ENCODE measurements at regions not wholly inside any gene's neighbourhood (a gene's known extent, or its start where the extent isn't known, plus 50 kb on each side); places are given as distances from the start of the nearest gene placed in this dataset.
"Not testable (repeated sequence)": the region's sequence is repeated elsewhere in the genome, so short reads cannot be mapped to it uniquely, and the experiment has no call there.

DNA sequence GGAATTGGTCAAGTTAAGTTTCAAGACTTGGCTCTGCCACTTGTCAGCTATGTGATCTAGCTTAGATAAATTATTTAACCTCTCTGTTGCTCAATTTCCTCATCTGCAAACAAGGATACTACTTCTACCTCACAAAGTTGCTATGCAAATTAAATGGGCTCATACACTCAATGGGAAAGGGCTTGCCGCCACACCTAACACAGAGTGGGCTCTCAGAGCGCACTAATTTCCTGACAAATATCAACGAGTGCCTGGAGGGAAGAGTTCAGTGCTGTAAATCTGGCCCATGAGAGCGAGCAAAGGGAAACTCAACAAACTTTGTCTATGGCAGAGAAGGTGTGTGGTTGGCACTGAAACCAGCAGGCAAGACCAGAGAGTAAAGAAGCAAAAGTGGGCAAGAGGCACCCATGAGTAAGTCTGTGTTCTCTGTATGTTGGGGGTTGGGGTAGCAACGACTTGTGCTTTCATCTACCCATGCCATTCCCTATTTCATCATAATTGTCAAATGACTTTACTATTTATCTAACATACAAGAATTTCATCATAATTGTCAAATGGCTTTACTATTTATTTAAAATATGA, 60.7 kb upstream of the PHF21A start:
- DNase-seq = no peak

DNA sequence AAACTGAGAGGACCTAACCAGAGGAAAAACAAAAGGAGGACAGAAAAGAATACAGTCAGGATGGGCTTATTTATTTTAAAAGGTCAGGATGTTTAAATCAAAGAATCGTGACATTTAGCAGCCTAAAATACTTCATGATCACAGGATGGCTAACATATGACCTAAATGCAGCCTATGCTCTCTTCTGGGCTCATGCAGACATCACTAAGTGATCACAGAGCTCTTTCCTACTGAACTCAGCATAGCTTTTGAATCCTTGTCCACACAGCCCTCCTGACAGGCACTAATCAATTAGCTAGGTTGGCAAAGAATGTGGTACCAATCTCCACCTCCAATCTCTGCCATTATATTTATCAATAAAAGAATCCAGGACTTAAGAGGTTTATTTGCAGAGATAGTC, 60.1 kb upstream of the PHF21A start:
- no peak for DNase-seq

DNA sequence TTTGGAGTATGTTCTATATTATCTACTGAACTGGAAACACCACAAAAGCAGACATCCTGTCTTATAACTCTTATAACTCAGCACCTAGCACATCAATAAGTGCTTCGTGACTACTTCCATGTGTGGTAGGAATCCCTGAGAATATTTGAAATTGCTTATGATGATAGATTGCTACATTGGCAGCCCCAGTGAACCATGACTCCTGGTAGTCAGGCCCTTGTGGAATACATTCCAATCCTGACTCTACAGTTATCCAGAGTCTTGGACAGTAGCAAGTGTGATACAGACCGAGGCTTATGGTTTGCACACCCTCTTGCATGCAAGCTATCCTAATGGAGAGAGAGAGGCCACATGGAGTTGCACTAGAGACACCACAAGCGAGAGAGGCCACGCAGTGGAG, 59.5 kb upstream of the PHF21A start:
- no peak for DNase-seq

DNA sequence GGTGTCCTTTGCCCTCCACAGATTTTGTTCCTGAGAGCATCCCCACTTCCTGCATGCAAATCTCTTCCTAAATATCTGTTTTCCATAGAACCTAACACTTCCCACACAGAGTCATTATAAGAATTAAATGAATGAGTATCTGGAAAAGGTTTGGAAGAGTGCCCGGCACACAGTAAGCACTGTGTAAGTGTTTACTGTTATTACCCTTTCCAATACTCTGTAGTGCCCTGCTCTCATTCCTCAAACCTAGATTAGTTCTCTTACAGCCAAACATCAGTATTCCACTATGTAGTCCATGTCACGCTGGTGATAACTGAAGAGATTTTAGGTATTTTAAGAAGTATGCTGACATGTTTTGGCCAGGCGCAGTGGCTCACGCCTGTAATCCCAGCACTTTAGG, 57.3 kb upstream of the PHF21A start:
- DNase-seq = no peak

DNA sequence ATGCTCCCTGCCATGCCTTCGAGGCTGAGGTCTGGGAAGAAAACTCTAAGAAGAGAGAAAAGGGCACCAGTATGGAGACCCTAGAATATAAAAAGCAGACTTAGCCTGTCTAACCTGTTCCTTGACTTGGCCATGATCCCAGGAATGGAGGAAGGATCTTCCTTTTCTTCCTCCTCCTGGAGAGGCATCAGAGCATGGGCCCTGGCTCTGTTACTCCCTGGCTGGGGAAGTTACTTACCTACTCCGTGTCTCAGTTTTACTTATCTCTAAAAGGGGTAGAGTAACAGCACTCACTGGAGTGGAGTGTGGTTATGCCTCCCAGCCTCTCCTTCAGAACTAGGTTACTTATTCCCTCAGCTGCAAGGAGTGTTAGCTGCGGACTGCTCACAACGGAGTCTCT, 55.2 kb upstream of the PHF21A start:
- DNase-seq = no peak

DNA sequence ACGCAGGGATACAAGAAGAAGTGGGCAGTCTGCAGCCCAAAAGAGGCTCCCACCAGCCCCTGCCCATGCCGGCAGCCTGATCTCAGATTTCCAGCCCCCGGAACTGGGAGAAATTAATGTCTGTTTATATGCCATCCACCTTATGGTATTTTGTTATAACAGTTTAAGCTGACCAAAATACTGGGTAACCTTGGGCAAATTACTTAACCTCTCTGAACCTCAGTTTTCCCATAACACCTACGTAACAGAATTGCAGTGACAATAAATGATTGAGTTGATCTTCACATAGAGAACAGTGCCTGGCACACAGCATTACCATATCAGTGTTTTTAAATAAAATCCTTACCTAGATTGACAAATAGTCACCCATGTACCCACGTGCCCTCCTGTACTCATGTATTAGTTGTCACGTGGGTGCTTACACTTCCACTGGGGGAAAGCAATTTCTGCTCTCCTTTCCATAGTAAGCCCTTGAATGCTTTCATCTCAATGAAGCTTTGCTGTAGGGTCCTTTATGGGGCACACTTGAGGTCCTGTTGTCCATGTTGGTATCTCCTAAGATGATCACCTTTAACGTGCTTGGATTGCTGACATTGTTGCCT, 54.2 kb upstream of the PHF21A start:
- no peak for DNase-seq

DNA sequence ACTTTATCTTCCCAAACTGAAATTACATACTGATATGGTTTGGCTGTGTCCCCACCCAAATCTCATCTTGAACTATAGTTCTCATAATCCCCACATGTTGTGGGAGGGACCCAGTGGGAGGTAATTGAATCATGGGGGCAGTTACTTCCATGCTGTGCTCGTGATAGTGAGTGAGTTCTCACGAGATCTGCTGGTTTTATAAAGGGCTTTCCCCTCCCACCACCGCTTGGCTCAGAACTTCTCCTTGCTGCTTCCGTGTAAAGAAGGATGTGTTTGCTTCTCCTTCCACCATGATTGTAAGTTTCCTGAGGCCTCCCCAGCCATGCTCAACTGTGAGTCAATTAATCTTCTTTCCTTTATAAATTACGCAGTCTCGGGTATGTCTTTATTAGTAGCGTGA, 50.4 kb upstream of the PHF21A start:
- not testable (repeated sequence) for DNase-seq
